ENCODE measurements at regions not wholly inside any gene's neighbourhood (a gene's known extent, or its start where the extent isn't known, plus 50 kb on each side); places are given as distances from the start of the nearest gene placed in this dataset.

DNA sequence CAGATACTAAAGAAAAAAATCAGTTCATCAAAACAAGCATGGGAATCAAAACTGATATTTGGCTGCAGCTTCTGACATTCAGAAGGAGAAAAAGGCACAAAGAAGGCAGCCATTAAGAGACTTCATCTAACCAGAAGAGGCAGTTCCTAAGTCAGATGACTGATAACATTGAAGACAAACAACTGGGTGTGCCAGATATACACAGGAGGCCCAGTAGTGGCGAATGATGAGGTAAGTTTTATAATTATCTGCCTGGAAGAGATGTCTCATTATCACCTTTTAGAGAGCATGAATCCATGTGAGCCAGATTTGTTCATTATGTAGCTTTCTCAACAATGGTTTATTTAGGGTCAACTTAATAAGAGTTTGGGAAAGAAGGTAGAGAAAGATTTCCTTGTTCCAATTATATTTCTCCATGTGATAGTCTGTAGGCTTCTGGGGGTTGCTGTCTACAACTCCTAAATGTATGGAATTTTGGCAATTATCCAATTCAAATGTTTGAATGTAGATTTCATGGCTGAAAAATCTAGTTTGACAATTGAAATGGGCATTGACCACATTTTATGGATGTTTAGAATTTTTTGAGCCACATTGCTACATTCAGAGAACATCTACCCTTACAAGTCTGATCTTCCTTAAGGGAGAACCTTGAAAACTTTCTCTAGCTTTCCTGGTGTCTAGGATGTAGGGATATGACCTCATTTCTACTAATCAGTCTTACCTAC is 50.4 kb upstream of the RASGRF1 start:
- no peak for ATAC-seq
- Histone ChIP-seq H3K9me2 (replicated peaks; ENCODE audit: low read length) (no peaks in the 10 kb centered on the region), H3K9ac (ENCODE audit: low read length) (no peak overlapping the region), H3K9me3 (ENCODE audit: low read length) (0 out of 2 replicates have a peak, but pooled peaks cover 5% of the 10 kb centered on the region), H4K20me1 (ENCODE audit: low read length) (no peaks in the 10 kb centered on the region), H3K4me3 (ENCODE audit: low read length) (no peak overlapping the region), H2AFZ (ENCODE audit: low read length) (no peak overlapping the region), H3K27me3 (ENCODE audit: low read length) (peaks cover 24% of the 10 kb centered on the region), H3K4me2 (ENCODE audit: low read length) (no peak overlapping the region), H3K27ac (ENCODE audit: low read length) (no peak overlapping the region), H3K4me1 (ENCODE audit: insufficient read depth, low read length) (no peaks in the 10 kb centered on the region), H3F3A (ENCODE audit: low read length, unreplicated experiment) (no peaks in the 10 kb centered on the region), H3K36me3 (ENCODE audit: low read depth, low read length) (no peaks in the 10 kb centered on the region; the same call in 1 of the 2 replicates), H3K79me2 (ENCODE audit: low read length) (no peaks in the 10 kb centered on the region)
- no peak for DNase-seq
- TF ChIP-seq EZH2 (IDR thresholded peaks at IDR 0.05; ENCODE audit: low read length, unreplicated experiment) = no peak
- TF ChIP-seq CTCF (conservative IDR thresholded peaks at IDR 0.05; ENCODE audit: low read depth, low read length) = no peak
- TF ChIP-seq EZH2phosphoT487 (IDR thresholded peaks at IDR 0.05; ENCODE audit: borderline replicate concordance, low read length) = no peak
- intact Hi-C loops (cut with micrococcal nuclease) = no loop called here
- BruUV-seq (replicated peaks) = no TSS peak
- POLR2A ChIA-PET (ENCODE audit: unreplicated experiment) = no interaction called here
- CTCF ChIA-PET = no interaction called here

Small RNA genes lying in the stretch of these regions (microRNA-seq; reads per million reads assigned to microRNA genes)
- gene MIR184 (ENCODE audit: unreplicated experiment) = 1.8 reads per million
